RWPE2 (cell line): ENCODE measurements at regions not wholly inside any gene's neighbourhood (a gene's known extent, or its start where the extent isn't known, plus 50 kb on each side); places are given as distances from the start of the nearest gene placed in this dataset.
"Not testable (repeated sequence)": the region's sequence is repeated elsewhere in the genome, so short reads cannot be mapped to it uniquely, and the experiment has no call there.

Experiments used
- ATAC-seq: fragments of 200-7000 bp; cut with Tn5 transposase; 3 replicates; pipeline ENCODE4 v1.9.1; 2021; ENCODE audit warnings: low read depth
- DNase-seq: peaks from one replicate; pipeline ENCODE4 v3.0.0-alpha.2; 2020; ENCODE audit warnings: low spot score
- H3K27ac ChIP-seq: fragments of 450-650 bp; 2 replicates; pipeline ENCODE4 v1.5.1; 2017; ENCODE audit warnings: mild to moderate bottlenecking; ENCODE audit not compliant: poor library complexity, severe bottlenecking
- H3K27me3 ChIP-seq: fragments of 250-450 bp; sonication (Bioruptor Pico); 2 replicates; pipeline ENCODE4 v1.5.1; 2021; ENCODE audit warnings: mild to moderate bottlenecking, moderate library complexity; ENCODE audit not compliant: insufficient read depth, poor library complexity, severe bottlenecking
- H3K36me3 ChIP-seq: fragments of 250-450 bp; sonication (Bioruptor Pico); 2 replicates; pipeline ENCODE4 v1.5.1; 2020; ENCODE audit warnings: low read depth, mild to moderate bottlenecking, moderate library complexity
- H3K4me1 ChIP-seq: fragments of 250-450 bp; sonication (Bioruptor Pico); 2 replicates; pipeline ENCODE4 v1.5.1; 2021; ENCODE audit warnings: mild to moderate bottlenecking, moderate library complexity; ENCODE audit not compliant: insufficient read depth, poor library complexity, severe bottlenecking
- H3K4me3 ChIP-seq: fragments of 250-450 bp; sonication (Bioruptor Pico); 2 replicates; pipeline ENCODE4 v1.5.1; 2021; ENCODE audit warnings: mild to moderate bottlenecking, moderate library complexity; ENCODE audit not compliant: severe bottlenecking
- H3K9me3 ChIP-seq: fragments of 250-450 bp; sonication (Bioruptor Pico); 2 replicates; pipeline ENCODE4 v1.5.1; 2021; ENCODE audit warnings: mild to moderate bottlenecking, moderate library complexity; ENCODE audit not compliant: severe bottlenecking
- CTCF ChIP-seq: fragments of 450-650 bp; IDR thresholded peaks from one replicate; pipeline ENCODE4 v1.5.1; 2017; ENCODE audit warnings: mild to moderate bottlenecking, moderate library complexity; ENCODE audit not compliant: poor library complexity, severe bottlenecking

DNA sequence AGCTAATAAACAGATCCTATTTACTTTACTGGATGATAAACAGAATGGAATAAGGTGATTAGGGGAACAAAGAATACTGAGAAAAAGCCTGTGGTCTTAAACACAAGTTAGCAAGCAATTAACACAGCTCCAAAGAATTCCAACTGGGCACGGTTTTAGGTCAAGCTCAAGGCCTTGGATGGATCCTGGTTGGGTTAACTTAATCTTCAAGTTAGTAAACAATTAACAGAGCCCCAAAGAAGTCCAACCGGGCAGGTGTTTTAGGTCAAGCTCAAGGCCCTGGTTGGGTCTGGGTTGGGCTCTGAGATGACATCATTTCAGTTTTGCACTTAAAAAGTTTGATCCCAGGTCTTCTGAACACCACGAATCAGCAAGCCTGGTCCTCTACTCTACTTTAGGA, 1086.3 kb upstream of the TMPRSS15 start:
- Histone ChIP-seq H3K36me3 (no peaks in the 10 kb centered on the region), H3K4me1 (no peaks in the 10 kb centered on the region), H3K9me3 (no peaks in the 10 kb centered on the region), H3K27me3 (peaks cover 19% of the 10 kb centered on the region), H3K4me3 (no peak overlapping the region), H3K27ac (no peak overlapping the region)
- no peak for ATAC-seq
- DNase-seq, result no peak
- TF ChIP-seq CTCF, result no peak

DNA sequence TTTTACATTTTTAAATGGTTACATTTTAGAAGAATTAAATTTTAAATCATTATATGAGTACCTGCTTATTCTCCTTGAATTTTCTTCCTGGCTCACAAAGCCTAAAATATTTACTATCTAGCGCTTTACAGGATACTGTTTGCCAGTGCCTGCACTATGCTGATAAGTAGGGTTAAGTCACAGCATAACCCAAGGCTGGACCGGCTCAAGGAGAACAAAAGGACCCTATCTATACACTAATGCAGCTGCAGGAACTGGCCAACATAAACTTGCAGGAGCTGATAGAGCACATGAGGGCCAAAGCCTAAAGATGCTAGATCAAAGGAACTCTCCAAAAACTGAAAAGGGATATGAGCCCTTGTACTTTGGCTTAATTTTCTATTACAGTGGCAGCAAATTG, 1086.9 kb upstream of the TMPRSS15 start:
- TF ChIP-seq CTCF, result no peak
- Histone ChIP-seq H3K27ac (no peak overlapping the region), H3K27me3 (peaks cover 18% of the 10 kb centered on the region), H3K4me1 (no peaks in the 10 kb centered on the region), H3K36me3 (no peaks in the 10 kb centered on the region), H3K9me3 (no peaks in the 10 kb centered on the region), H3K4me3 (no peak overlapping the region)
- ATAC-seq (no peak), DNase-seq (no peak)

GRCh38 chr21:19493437-19494241, 1090.1 kb upstream of the TMPRSS15 start:
- not testable (repeated sequence) for H3K4me1 ChIP-seq, H3K27me3 ChIP-seq, H3K9me3 ChIP-seq, H3K4me3 ChIP-seq, DNase-seq, H3K27ac ChIP-seq, ATAC-seq, H3K36me3 ChIP-seq

GRCh38 chr21:19501115-19501514, 1097.5 kb upstream of the TMPRSS15 start:
- Histone ChIP-seq H3K4me1 (no peaks in the 10 kb centered on the region), H3K4me3 (no peak overlapping the region), H3K9me3 (no peaks in the 10 kb centered on the region), H3K36me3 (no peaks in the 10 kb centered on the region), H3K27me3 (no peaks in the 10 kb centered on the region), H3K27ac (no peak overlapping the region)
- ATAC-seq (no peak), DNase-seq (no peak)
- no peak for TF ChIP-seq CTCF

- Histone ChIP-seq H3K27me3 (no peaks in the 10 kb centered on the region), H3K9me3 (no peaks in the 10 kb centered on the region), H3K27ac (no peak overlapping the region), H3K36me3 (no peaks in the 10 kb centered on the region), H3K4me3 (no peak overlapping the region), H3K4me1 (no peaks in the 10 kb centered on the region)
- no peak for ATAC-seq
- DNase-seq, result no peak
- TF ChIP-seq CTCF, result peak; percentile 65
Observed at GRCh38 chr21:19507682-19508260, 1104.2 kb upstream of the TMPRSS15 start.
